NB4 (cell line): ENCODE measurements at regions not wholly inside any gene's neighbourhood (a gene's known extent, or its start where the extent isn't known, plus 50 kb on each side); places are given as distances from the start of the nearest gene placed in this dataset.

ENCODE experiments used
- MYC ChIP-seq: IDR thresholded peaks from 2 replicates; pipeline ENCODE4 v1.6.1; 2011; ENCODE audit warnings: low read depth, low read length
- POLR2A ChIP-seq: IDR thresholded peaks from 2 replicates; pipeline ENCODE4 v1.6.1; 2011; ENCODE audit warnings: mild to moderate bottlenecking; ENCODE audit not compliant: insufficient read length; ENCODE audit errors: extremely low read depth
- TF ChIP-seq, protein P1 (sequence below): IDR thresholded peaks from one replicate; pipeline ENCODE4 v1.5.1; 2012; ENCODE audit warnings: low read depth, low read length

DNA sequence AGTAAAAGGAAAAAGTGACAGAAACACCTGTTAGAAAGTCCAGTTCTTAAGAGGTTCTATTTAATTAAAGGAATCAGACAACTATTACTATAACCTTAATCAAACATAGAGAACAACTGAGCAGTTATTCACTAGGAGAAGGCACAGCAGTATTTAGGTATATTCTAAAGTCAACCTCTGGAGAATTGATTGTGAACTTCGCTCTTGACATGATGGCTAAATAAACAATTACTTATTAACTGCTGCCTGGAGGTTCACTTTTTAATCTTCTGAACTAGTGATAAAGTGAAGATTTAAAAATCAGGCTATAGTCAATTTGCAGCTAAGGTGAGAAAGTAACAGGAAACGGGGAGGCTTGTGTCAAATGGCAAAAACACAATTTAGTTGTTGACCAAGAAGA, 557.3 kb downstream of the FAM181B start:
- TF ChIP-seq, protein P1, sequence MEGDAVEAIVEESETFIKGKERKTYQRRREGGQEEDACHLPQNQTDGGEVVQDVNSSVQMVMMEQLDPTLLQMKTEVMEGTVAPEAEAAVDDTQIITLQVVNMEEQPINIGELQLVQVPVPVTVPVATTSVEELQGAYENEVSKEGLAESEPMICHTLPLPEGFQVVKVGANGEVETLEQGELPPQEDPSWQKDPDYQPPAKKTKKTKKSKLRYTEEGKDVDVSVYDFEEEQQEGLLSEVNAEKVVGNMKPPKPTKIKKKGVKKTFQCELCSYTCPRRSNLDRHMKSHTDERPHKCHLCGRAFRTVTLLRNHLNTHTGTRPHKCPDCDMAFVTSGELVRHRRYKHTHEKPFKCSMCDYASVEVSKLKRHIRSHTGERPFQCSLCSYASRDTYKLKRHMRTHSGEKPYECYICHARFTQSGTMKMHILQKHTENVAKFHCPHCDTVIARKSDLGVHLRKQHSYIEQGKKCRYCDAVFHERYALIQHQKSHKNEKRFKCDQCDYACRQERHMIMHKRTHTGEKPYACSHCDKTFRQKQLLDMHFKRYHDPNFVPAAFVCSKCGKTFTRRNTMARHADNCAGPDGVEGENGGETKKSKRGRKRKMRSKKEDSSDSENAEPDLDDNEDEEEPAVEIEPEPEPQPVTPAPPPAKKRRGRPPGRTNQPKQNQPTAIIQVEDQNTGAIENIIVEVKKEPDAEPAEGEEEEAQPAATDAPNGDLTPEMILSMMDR = no peak
- TF ChIP-seq POLR2A (no peak), MYC (no peak)
